ENCODE measurements at regions not wholly inside any gene's neighbourhood (a gene's known extent, or its start where the extent isn't known, plus 50 kb on each side); places are given as distances from the start of the nearest gene placed in this dataset.

GRCh38 chr2:2409481-2409880, 78.4 kb upstream of the MYT1L start:
- DNase-seq (ENCODE audit: low read depth) = no peak
- no peak for TF ChIP-seq CTCF (IDR thresholded peaks at IDR 0.05; ENCODE audit: insufficient read depth, low read length)
- no peak overlapping the region for H3K4me3 ChIP-seq (ENCODE audit: low read depth, low read length)

GRCh38 chr2:2405780-2406179, 74.7 kb upstream of the MYT1L start:
- no peak for DNase-seq (ENCODE audit: low read depth)
- no peak for TF ChIP-seq CTCF (IDR thresholded peaks at IDR 0.05; ENCODE audit: insufficient read depth, low read length)
- H3K4me3 ChIP-seq (ENCODE audit: low read depth, low read length) = no peak overlapping the region

- no peak for DNase-seq (ENCODE audit: low read depth)
- no peak for TF ChIP-seq CTCF (IDR thresholded peaks at IDR 0.05; ENCODE audit: insufficient read depth, low read length)
- no peak overlapping the region for H3K4me3 ChIP-seq (ENCODE audit: low read depth, low read length)
Observed at GRCh38 chr2:2400286-2401038, 69.4 kb upstream of the MYT1L start.

- TF ChIP-seq CTCF (IDR thresholded peaks at IDR 0.05; ENCODE audit: insufficient read depth, low read length) = no peak
- no peak overlapping the region for H3K4me3 ChIP-seq (ENCODE audit: low read depth, low read length)
- DNase-seq (ENCODE audit: low read depth) = no peak
Observed at GRCh38 chr2:2399396-2399795, 68.3 kb upstream of the MYT1L start.

- H3K4me3 ChIP-seq (ENCODE audit: low read depth, low read length) = no peak overlapping the region
- TF ChIP-seq CTCF (IDR thresholded peaks at IDR 0.05; ENCODE audit: insufficient read depth, low read length) = no peak
- DNase-seq (ENCODE audit: low read depth) = no peak
Observed at GRCh38 chr2:2392332-2392731, 61.3 kb upstream of the MYT1L start.

GRCh38 chr2:2389215-2389614, 58.1 kb upstream of the MYT1L start:
- TF ChIP-seq CTCF (IDR thresholded peaks at IDR 0.05; ENCODE audit: insufficient read depth, low read length) = no peak
- no peak overlapping the region for H3K4me3 ChIP-seq (ENCODE audit: low read depth, low read length)
- no peak for DNase-seq (ENCODE audit: low read depth)

Data from fibroblast of the aortic adventitia (primary cell).